ENCODE measurements at regions not wholly inside any gene's neighbourhood (a gene's known extent, or its start where the extent isn't known, plus 50 kb on each side); places are given as distances from the start of the nearest gene placed in this dataset.

DNA sequence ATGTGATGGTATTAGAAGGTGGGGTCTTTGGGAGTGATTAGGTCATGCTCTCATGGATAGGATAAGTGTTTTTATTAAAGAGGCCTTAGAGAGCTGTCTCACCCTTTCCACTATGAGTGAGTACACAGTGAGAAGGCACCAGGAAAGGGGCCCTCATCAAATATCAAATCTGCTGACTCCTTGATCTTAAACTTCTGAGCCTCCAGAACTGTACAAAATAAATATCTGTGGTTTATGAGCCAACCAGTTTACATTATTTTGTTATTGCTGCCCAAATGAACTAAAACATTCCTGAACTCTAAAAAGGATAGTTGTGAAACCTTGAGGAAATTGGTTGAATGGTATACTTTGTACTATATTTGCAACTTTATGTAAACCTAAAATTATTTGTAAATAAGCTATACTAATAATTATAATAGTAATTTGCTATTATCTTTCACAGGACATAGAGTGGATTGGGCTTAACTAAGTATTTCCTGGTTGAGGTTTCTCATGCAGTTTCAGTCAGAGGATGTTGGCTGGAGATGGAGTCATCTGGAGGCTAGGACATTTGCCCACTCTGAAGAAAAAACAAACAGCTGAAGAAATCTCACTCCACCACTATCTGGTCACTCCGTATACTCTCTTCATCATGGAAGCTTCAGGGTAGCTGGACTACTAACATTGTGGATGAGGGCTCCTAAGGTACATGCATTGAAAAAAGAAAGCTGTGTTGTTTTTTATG is 1068.6 kb upstream of the CADM2 start:
- no peak for TF ChIP-seq CTCF (conservative IDR thresholded peaks at IDR 0.05; ENCODE audit: low read length)
- no peak for TF ChIP-seq EZH2phosphoT487 (IDR thresholded peaks at IDR 0.05; ENCODE audit: borderline replicate concordance, low read depth, low read length)

Measured in OCI-LY7 (cell line).